ENCODE measurements at regions not wholly inside any gene's neighbourhood (a gene's known extent, or its start where the extent isn't known, plus 50 kb on each side); places are given as distances from the start of the nearest gene placed in this dataset.

- DNase-seq (ENCODE audit: low spot score) (no peak), ATAC-seq (no peak), FAIRE-seq (no peak)
- Histone ChIP-seq H4K20me1 (ENCODE audit: insufficient read depth, low read length) (no peaks in the 10 kb centered on the region), H3K27me3 (ENCODE audit: control insufficient read depth in 1 of 2, insufficient read depth in 2 of 2, low read length in 2 of 2) (no peaks in the 10 kb centered on the region), H3K9ac (ENCODE audit: insufficient read depth, low read depth, low read length) (no peak overlapping the region), H3K4me1 (ENCODE audit: insufficient read depth, low read length) (no peaks in the 10 kb centered on the region), H3K9me3 (ENCODE audit: low read length) (no peaks in the 10 kb centered on the region), H3K4me2 (ENCODE audit: low read depth, low read length) (no peak overlapping the region), H3K36me3 (replicated peaks in 1 of 2; ENCODE audit: control insufficient read depth in 1 of 2, insufficient read depth in 2 of 2, low read length in 2 of 2) (no peaks in the 10 kb centered on the region), H3K4me3 (replicated peaks in 1 of 3; ENCODE audit: insufficient read depth in 1 of 3, low read depth in 2 of 3, low read length in 3 of 3) (no peak overlapping the region), H3K79me2 (ENCODE audit: insufficient read depth, low read length) (no peaks in the 10 kb centered on the region), H3K27ac (ENCODE audit: extremely low read length, insufficient read depth, low read length) (no peak overlapping the region), H2AFZ (ENCODE audit: low read length) (no peak overlapping the region)
- intact Hi-C loops (cut with micrococcal nuclease; ENCODE audit: unreplicated experiment), result no loop called here
- CTCF ChIA-PET (ENCODE audit: low intra/inter-chr PET ratio, low total read pairs), result no interaction called here
- 0% methylated on average over 2 of the region's 2 CpGs for WGBS (ENCODE audit: low lambda C conversion rate)
- in situ Hi-C loops (cut with HindIII; ENCODE audit: extremely low pct_ligation_motif_present, low pct_unique_long_range_greater_than_20kb), result no loop called here
- no TSS peak for BruUV-seq (replicated peaks)
- POLR2A ChIA-PET, result no interaction called here
- TF ChIP-seq DZIP1 (CRISPR knock-in tag; IDR thresholded peaks at IDR 0.05) (no peak), ZHX1 (CRISPR knock-in tag; IDR thresholded peaks at IDR 0.05; ENCODE audit: low read depth) (no peak), LBX2 (CRISPR knock-in tag; IDR thresholded peaks at IDR 0.05; ENCODE audit: borderline replicate concordance) (no peak), ZNF414 (CRISPR knock-in tag; IDR thresholded peaks at IDR 0.05) (no peak), BORCS8-MEF2B (CRISPR knock-in tag; IDR thresholded peaks at IDR 0.05) (no peak), NAIF1 (CRISPR knock-in tag; IDR thresholded peaks at IDR 0.05; ENCODE audit: borderline replicate concordance) (no peak), ZUFSP (CRISPR knock-in tag; IDR thresholded peaks at IDR 0.05; ENCODE audit: borderline replicate concordance) (no peak), PAF1 (CRISPR knock-in tag; IDR thresholded peaks at IDR 0.05) (no peak), ZBTB20 (CRISPR knock-in tag; IDR thresholded peaks at IDR 0.05; ENCODE audit: borderline replicate concordance, low read depth) (no peak), U2AF1 (optimal IDR thresholded peaks at IDR 0.05; ENCODE audit: low read depth, low read length) (no peak), ZFP1 (CRISPR knock-in tag; IDR thresholded peaks at IDR 0.05) (no peak), BCLAF1 (IDR thresholded peaks at IDR 0.05) (no peak)
These were observed 495.9 kb upstream of the PAPPA start for GRCh38 chr9:115657695-115658094.
